IMR-90 (cell line): ENCODE measurements at regions not wholly inside any gene's neighbourhood (a gene's known extent, or its start where the extent isn't known, plus 50 kb on each side); places are given as distances from the start of the nearest gene placed in this dataset.
A peak's percentile ranks its signal among the peaks of the same experiment; 100 is the strongest.

Experiments
- ATAC-seq: fragments of 200-7000 bp; cut with Tn5 transposase; 2 replicates; pipeline ENCODE4 v1.9.1; 2020; ENCODE audit warnings: low read depth, mild to moderate bottlenecking, moderate library complexity
- BruUV-seq: library from RNA; stranded (reverse); fragments of 400-500 nt; replicated peaks from 2 replicates; lab custom pipeline; 2021; lab: Mats Ljungman, UMichigan
- CTCF ChIA-PET: fragments of 300-600 bp; formaldehyde crosslinking; extraction: SDS; loops from one replicate; lab custom pipeline; 2021; ENCODE audit warnings: antibody characterized with exemption; lab: Yijun Ruan, JAX
- POLR2A ChIA-PET: fragments of 300-600 bp; sonication (Branson Sonifier 250); formaldehyde crosslinking; loops from one replicate; lab custom pipeline; 2022; ENCODE audit warnings: antibody characterized with exemption; ENCODE audit not compliant: unreplicated experiment; lab: Charles Lee
- DNase-seq: peaks from one replicate; pipeline ENCODE4 v3.0.0; 2013
- H2AFZ ChIP-seq: replicated peaks from 2 replicates; pipeline ENCODE3; 2013; ENCODE audit warnings: low read length, mild to moderate bottlenecking; ENCODE audit not compliant: poor library complexity
- H2AK5ac ChIP-seq: 2 replicates; pipeline ENCODE4 v1.6.1; 2013; ENCODE audit warnings: low read depth, low read length, inconsistent platforms
- H2AK9ac ChIP-seq: replicated peaks from 2 replicates; pipeline ENCODE3; 2013; ENCODE audit warnings: mild to moderate bottlenecking, low read depth, low read length, moderate library complexity; ENCODE audit not compliant: poor library complexity
- H2BK120ac ChIP-seq: 2 replicates; pipeline ENCODE4 v1.6.1; 2013; ENCODE audit warnings: low read depth, low read length, inconsistent platforms
- H2BK15ac ChIP-seq: 3 replicates; pipeline ENCODE4 v1.6.1; 2013; ENCODE audit warnings: low read depth, low read length, inconsistent platforms
- H2BK20ac ChIP-seq: 2 replicates; pipeline ENCODE4 v1.6.1; 2013; ENCODE audit warnings: low read depth, mild to moderate bottlenecking, inconsistent platforms, low read length, moderate library complexity
- H2BK5ac ChIP-seq: 2 replicates; pipeline ENCODE4 v1.6.1; 2013; ENCODE audit warnings: mild to moderate bottlenecking, low read depth, low read length, inconsistent platforms; ENCODE audit not compliant: poor library complexity, severe bottlenecking
- H3K14ac ChIP-seq: replicated peaks from 2 replicates; pipeline ENCODE4 v1.6.1; 2013; ENCODE audit warnings: low read depth, low read length, inconsistent platforms
- H3K18ac ChIP-seq: 2 replicates; pipeline ENCODE4 v1.6.1; 2013; ENCODE audit warnings: low read depth, low read length, control low read depth
- H3K23ac ChIP-seq: 2 replicates; pipeline ENCODE4 v1.6.1; 2013; ENCODE audit warnings: low read depth, low read length, inconsistent platforms
- H3K27ac ChIP-seq: 2 replicates; pipeline ENCODE4 v1.5.1; 2013; ENCODE audit warnings: mild to moderate bottlenecking, control low read depth, low read length; ENCODE audit not compliant: insufficient read depth
- H3K27me3 ChIP-seq: 2 replicates; pipeline ENCODE4 v1.6.1; 2013; ENCODE audit warnings: low read length; ENCODE audit not compliant: control insufficient read depth, insufficient read depth
- H3K36me3 ChIP-seq: 2 replicates; pipeline ENCODE4 v1.6.1; 2013; ENCODE audit warnings: low read length, mixed read lengths; ENCODE audit not compliant: control insufficient read depth, insufficient read depth
- H3K4ac ChIP-seq: 2 replicates; pipeline ENCODE4 v1.6.1; 2013; ENCODE audit warnings: low read depth, low read length, inconsistent platforms
- H3K4me1 ChIP-seq: 2 replicates; pipeline ENCODE4 v1.6.1; 2013; ENCODE audit warnings: low read length, mixed read lengths; ENCODE audit not compliant: control insufficient read depth, insufficient read depth
- H3K4me2 ChIP-seq: 2 replicates; pipeline ENCODE4 v1.6.1; 2013; ENCODE audit warnings: low read depth, mild to moderate bottlenecking, control low read depth, low read length, moderate library complexity
- H3K4me3 ChIP-seq: 2 replicates; pipeline ENCODE4 v1.5.1; 2013; ENCODE audit warnings: low read depth, mild to moderate bottlenecking, control low read depth, low read length, moderate library complexity; ENCODE audit not compliant: insufficient read depth
- H3K56ac ChIP-seq: 2 replicates; pipeline ENCODE4 v1.6.1; 2013; ENCODE audit warnings: low read length, inconsistent platforms; ENCODE audit not compliant: insufficient read depth; ENCODE audit errors: extremely low read depth
- H3K79me1 ChIP-seq, 2 experiments: 2 replicates each; pipeline ENCODE4 v1.6.1; 2013; ENCODE audit warnings: low read length in 2 of 2, inconsistent platforms in 1 of 2, low read depth in 1 of 2
- H3K9ac ChIP-seq: 2 replicates; pipeline ENCODE4 v1.6.1; 2013; ENCODE audit warnings: low read depth, low read length, control low read depth
- H3K9me1 ChIP-seq: 2 replicates; pipeline ENCODE4 v1.6.1; 2013; ENCODE audit warnings: low read length, inconsistent platforms; ENCODE audit not compliant: insufficient read depth
- H3K9me3 ChIP-seq: 2 replicates; pipeline ENCODE4 v1.6.1; 2013; ENCODE audit warnings: low read length; ENCODE audit not compliant: control insufficient read depth, insufficient read depth
- H4K20me1 ChIP-seq: 2 replicates; pipeline ENCODE4 v1.6.1; 2013; ENCODE audit warnings: low read length, inconsistent platforms; ENCODE audit not compliant: insufficient read depth
- H4K5ac ChIP-seq: 2 replicates; pipeline ENCODE4 v1.6.1; 2013; ENCODE audit warnings: mild to moderate bottlenecking, low read depth, low read length, control low read depth
- H4K8ac ChIP-seq, 2 experiments: 2 replicates each; pipeline ENCODE4 v1.6.1; 2013; ENCODE audit warnings: low read depth in 2 of 2, low read length in 2 of 2, control low read depth in 1 of 2, inconsistent platforms in 1 of 2
- H4K91ac ChIP-seq: 2 replicates; pipeline ENCODE4 v1.6.1; 2013; ENCODE audit warnings: low read depth, low read length, inconsistent platforms; ENCODE audit not compliant: insufficient read depth
- BHLHE40 ChIP-seq: fragments of 150-350 bp; IDR thresholded peaks from 2 replicates; pipeline ENCODE4 v1.6.1; 2016; ENCODE audit warnings: mild to moderate bottlenecking, low read depth, low read length
- FOS ChIP-seq: fragments of 150-350 bp; IDR thresholded peaks from 2 replicates; pipeline ENCODE4 v1.6.1; 2016; ENCODE audit warnings: low read depth, low read length
- WGBS, 2 experiments: methylation state at CpG; one replicate each; pipeline versions ENCODE4 v1.1.5 to v1.1.7; 2013; ENCODE audit warnings: missing lambda C conversion rate in 2 of 2; ENCODE audit not compliant: insufficient read length in 1 of 2; ENCODE audit errors: extremely low coverage in 2 of 2; 5-methylcytosine and 5-hydroxymethylcytosine counted together
- dilution Hi-C: fragments of 300-500 bp; cut with HindIII; formaldehyde crosslinking; loops from one replicate; pipeline ENCODE4 v1.14.3; 2018; ENCODE audit warnings: low sequenced_read_pairs; ENCODE audit not compliant: unreplicated experiment
- in situ Hi-C: fragments of 300-500 bp; cut with MboI; formaldehyde crosslinking; loops from 3 replicates; pipeline ENCODE4 v1.14.3; 2019; ENCODE audit warnings: low sequenced_read_pairs, inconsistent platforms, mixed read lengths
- intact Hi-C: fragments of 100-400 bp; cut with micrococcal nuclease; formaldehyde crosslinking; loops from 2 replicates; pipeline ENCODE4 v1.10.0; 2022

DNA sequence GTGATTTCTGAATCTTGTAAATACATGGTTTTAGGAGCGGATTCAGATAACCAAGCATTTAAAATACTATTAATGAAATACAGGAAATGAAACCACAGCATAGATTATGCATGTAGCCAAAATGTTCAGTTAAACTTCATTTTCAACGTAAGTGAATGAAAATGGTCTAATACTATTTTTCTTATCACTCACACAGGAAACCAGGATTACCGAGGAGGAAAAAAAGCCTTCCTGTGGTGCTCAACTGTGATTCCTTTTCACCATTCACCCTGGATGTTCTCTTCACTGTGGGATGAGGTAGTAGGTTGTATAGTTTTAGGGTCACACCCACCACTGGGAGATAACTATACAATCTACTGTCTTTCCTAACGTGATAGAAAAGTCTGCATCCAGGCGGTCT lies 83.4 kb upstream of the ZNF169 start:
- Histone ChIP-seq H3K18ac (no peak overlapping the region), H3K23ac (peak overlapping the region; percentile 70; the same call in 1 of the 2 replicates), H3K4me2 (no peak overlapping the region), H3K56ac (no peak overlapping the region), H3K9me1 (peaks cover 17% of the 10 kb centered on the region; the same call in 1 of the 2 replicates), H2AK5ac (no peak overlapping the region), H4K8ac (no peak overlapping the region), H3K4ac (no peak overlapping the region), H3K14ac (peak overlapping the region; percentile 61; the same call in 1 of the 2 replicates), H2BK20ac (no peak overlapping the region), H3K27me3 (no peaks in the 10 kb centered on the region), H4K20me1 (peaks cover 96% of the 10 kb centered on the region), H4K91ac (no peak overlapping the region), H3K4me1 (peaks cover 21% of the 10 kb centered on the region), H2BK5ac (no peak overlapping the region), H3K36me3 (peaks cover 21% of the 10 kb centered on the region), H3K9me3 (no peaks in the 10 kb centered on the region), H3K9ac (no peak overlapping the region), H3K27ac (no peak overlapping the region), H3K4me3 (no peak overlapping the region), H2BK15ac (no peak overlapping the region), H2AK9ac (no peak overlapping the region), H4K5ac (no peak overlapping the region), H2AFZ (no peak overlapping the region), H3K79me1 (peaks cover 17 to 51% of the 10 kb centered on the region in 2 experiments), H2BK120ac (no peak overlapping the region)
- WGBS, 2 experiments = no CpG with 5 or more reads among the region's 5 CpGs
- no TSS peak for BruUV-seq
- intact Hi-C loops (no loop called here), dilution Hi-C loops (no loop called here), in situ Hi-C loops (loop anchor here (25.0 kb wide), 1 partner anchor 488 kb away; no protein-coding TSS in a partner anchor)
- CTCF ChIA-PET = no interaction called here
- TF ChIP-seq FOS = no peak
- no peak for TF ChIP-seq BHLHE40
- POLR2A ChIA-PET = no interaction called here
- DNase-seq (peak; percentile 26), ATAC-seq (no peak)
